ENCODE measurements at regions not wholly inside any gene's neighbourhood (a gene's known extent, or its start where the extent isn't known, plus 50 kb on each side); places are given as distances from the start of the nearest gene placed in this dataset.

- no peak overlapping the region for H3K4me3 ChIP-seq (ENCODE audit: low read depth, low read length)
- TF ChIP-seq CTCF (conservative IDR thresholded peaks at IDR 0.05; ENCODE audit: low read depth, low read length) = no peak
- no peak for DNase-seq (ENCODE audit: low read depth)
These were observed 2211.9 kb upstream of the TENM3 start for GRCh38 chr4:180031330-180031729.

- no peak overlapping the region for H3K4me3 ChIP-seq (ENCODE audit: low read depth, low read length)
- no peak for TF ChIP-seq CTCF (conservative IDR thresholded peaks at IDR 0.05; ENCODE audit: low read depth, low read length)
- no peak for DNase-seq (ENCODE audit: low read depth)
These were observed 2201.6 kb upstream of the TENM3 start for GRCh38 chr4:180041576-180041975.

- no peak for TF ChIP-seq CTCF (conservative IDR thresholded peaks at IDR 0.05; ENCODE audit: low read depth, low read length)
- DNase-seq (ENCODE audit: low read depth) = no peak
- H3K4me3 ChIP-seq (ENCODE audit: low read depth, low read length) = no peak overlapping the region
These were observed 2190.6 kb upstream of the TENM3 start for GRCh38 chr4:180052629-180053028.

GRCh38 chr4:180054291-180054690 is 2188.9 kb upstream of the TENM3 start:
- TF ChIP-seq CTCF (conservative IDR thresholded peaks at IDR 0.05; ENCODE audit: low read depth, low read length) = no peak
- H3K4me3 ChIP-seq (ENCODE audit: low read depth, low read length) = no peak overlapping the region

GRCh38 chr4:180057299-180057721 is 2185.9 kb upstream of the TENM3 start:
- no peak for DNase-seq (ENCODE audit: low read depth)
- H3K4me3 ChIP-seq (ENCODE audit: low read depth, low read length) = peak overlapping the region; percentile 63
- peak; percentile 31 for TF ChIP-seq CTCF (conservative IDR thresholded peaks at IDR 0.05; ENCODE audit: low read depth, low read length)

More at GRCh38 chr4:180054291-180054690, 2188.9 kb upstream of the TENM3 start:
- DNase-seq (ENCODE audit: low read depth) = no peak

GRCh38 chr4:180057891-180058671 is 2185.1 kb upstream of the TENM3 start:
- no peak for DNase-seq (ENCODE audit: low read depth)
- peak overlapping the region; percentile 63 for H3K4me3 ChIP-seq (ENCODE audit: low read depth, low read length)
- TF ChIP-seq CTCF (conservative IDR thresholded peaks at IDR 0.05; ENCODE audit: low read depth, low read length) = no peak

- DNase-seq (ENCODE audit: low read depth) = no peak
- H3K4me3 ChIP-seq (ENCODE audit: low read depth, low read length) = peak overlapping the region; percentile 63
- TF ChIP-seq CTCF (conservative IDR thresholded peaks at IDR 0.05; ENCODE audit: low read depth, low read length) = no peak
These were observed 2184.4 kb upstream of the TENM3 start for GRCh38 chr4:180058691-180059215.

Data from epithelial cell of proximal tubule (primary cell).